Omental fat pad (tissue), 3 donors: ENCODE measurements at regions not wholly inside any gene's neighbourhood (a gene's known extent, or its start where the extent isn't known, plus 50 kb on each side); places are given as distances from the start of the nearest gene placed in this dataset.

Source experiments
- ATAC-seq: fragments of 150-250 bp; one replicate; pipeline ENCODE4 v1.9.1; 2016; ENCODE audit warnings: mild to moderate bottlenecking, moderate library complexity; ENCODE audit not compliant: low FRiP score
- DNase-seq: peaks from one replicate; pipeline ENCODE4 v3.0.0-alpha.2; 2019; ENCODE audit warnings: low spot score
- TF ChIP-seq, protein P1 (sequence below), 3 donors: fragments of 450-650 bp; IDR thresholded peaks; one replicate each; pipeline ENCODE4 v1.5.1; 2016 to 2017; ENCODE audit warnings: antibody characterized with exemption in 3 of 3, mild to moderate bottlenecking in 3 of 3, moderate library complexity in 2 of 3

DNA sequence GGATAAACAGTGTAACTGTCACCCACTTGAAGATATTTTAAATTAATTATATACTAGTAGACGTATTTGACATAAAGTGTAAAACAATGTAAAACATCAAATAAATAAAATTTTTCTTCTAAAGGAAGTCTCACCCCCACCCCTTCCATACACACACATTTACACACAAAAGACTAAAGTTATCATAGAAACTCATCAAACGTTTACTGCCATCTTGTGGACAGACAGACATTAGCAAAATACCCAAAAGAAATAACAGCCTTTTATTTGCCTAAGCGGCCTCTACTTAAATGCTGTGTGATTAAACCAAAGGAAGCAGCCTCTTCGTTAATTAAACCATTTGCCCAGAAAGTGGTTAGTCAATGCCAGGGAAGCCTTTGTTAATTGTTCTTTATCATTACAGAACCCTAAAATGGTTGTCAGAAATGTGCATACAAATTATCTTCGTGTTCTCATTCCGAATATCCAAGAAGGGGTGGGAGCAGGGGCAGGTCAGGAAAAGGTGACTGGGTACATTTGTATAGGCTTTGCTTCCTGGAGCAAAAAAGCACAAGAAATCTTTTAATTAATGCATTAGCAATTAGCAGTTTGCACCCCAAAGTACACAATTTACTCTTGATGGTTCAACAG lies 176.2 kb upstream of the SASH1 start:
- no peak for DNase-seq
- ATAC-seq, result no peak
- TF ChIP-seq, protein P1, sequence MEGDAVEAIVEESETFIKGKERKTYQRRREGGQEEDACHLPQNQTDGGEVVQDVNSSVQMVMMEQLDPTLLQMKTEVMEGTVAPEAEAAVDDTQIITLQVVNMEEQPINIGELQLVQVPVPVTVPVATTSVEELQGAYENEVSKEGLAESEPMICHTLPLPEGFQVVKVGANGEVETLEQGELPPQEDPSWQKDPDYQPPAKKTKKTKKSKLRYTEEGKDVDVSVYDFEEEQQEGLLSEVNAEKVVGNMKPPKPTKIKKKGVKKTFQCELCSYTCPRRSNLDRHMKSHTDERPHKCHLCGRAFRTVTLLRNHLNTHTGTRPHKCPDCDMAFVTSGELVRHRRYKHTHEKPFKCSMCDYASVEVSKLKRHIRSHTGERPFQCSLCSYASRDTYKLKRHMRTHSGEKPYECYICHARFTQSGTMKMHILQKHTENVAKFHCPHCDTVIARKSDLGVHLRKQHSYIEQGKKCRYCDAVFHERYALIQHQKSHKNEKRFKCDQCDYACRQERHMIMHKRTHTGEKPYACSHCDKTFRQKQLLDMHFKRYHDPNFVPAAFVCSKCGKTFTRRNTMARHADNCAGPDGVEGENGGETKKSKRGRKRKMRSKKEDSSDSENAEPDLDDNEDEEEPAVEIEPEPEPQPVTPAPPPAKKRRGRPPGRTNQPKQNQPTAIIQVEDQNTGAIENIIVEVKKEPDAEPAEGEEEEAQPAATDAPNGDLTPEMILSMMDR (IDR thresholded peaks at IDR 0.05), result peak in 1 of 3 donors; percentile 17

DNA sequence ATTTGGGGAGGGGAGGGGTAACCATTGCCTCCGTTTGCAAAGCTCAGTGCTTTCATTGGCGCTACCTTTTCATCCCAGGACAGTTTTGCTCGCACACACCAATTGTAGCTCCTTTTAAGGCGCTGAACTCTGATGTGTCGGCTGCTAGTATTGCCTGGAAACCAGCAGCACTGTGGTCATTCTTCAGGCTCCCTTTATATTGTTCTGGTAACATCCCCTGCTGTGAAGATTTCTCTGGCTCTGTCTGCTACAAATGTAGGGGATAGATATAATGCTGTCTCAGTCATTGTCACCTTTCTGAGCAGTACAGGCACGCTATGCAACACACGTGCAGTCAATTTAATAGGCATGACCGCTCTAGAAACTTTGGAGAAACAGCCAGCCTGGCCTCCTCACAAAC lies 172.9 kb upstream of the SASH1 start:
- TF ChIP-seq, protein P1 (IDR thresholded peaks at IDR 0.05), result no peak
- DNase-seq (no peak), ATAC-seq (no peak)

DNA sequence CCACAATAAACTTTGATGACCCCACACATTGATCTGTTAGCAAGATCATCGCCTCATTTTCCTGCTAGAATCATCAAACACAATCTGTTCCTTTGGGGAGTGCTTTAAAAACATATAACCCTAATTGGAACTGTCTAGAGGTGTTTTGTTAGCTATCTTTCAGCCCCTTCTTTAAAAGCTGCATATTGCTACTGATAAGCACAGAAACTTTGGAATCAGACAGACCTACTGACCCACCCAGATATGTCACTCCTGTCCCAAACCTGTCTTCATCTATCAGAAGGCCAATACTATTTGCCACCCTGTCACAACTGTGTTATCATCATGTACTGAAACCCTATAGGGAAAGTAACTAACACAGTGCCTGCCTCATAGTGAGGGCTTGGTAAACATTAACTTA lies 172.4 kb upstream of the SASH1 start:
- no peak for DNase-seq
- no peak for ATAC-seq
- TF ChIP-seq, protein P1 (IDR thresholded peaks at IDR 0.05), result no peak

DNA sequence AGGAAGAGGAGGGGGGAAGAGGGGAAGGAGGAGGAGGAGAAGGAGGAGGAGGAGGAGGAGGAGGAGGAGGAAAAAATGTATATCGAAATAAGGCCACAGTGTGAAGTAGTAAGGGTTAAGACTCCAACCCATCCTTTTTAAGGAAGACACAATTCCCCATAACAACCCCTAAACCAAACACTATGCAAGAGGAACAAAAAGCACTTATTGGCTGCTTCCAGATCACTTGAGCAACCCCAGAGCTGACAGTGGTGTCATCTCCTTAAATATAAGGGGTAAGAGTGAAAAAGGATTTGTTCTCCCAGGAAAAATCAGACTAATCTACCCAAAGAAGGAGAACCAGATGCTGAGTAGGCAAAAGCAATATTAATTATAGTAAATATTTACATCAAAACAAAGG lies 169.1 kb upstream of the SASH1 start:
- ATAC-seq, result no peak
- TF ChIP-seq, protein P1 (IDR thresholded peaks at IDR 0.05), result no peak

DNA sequence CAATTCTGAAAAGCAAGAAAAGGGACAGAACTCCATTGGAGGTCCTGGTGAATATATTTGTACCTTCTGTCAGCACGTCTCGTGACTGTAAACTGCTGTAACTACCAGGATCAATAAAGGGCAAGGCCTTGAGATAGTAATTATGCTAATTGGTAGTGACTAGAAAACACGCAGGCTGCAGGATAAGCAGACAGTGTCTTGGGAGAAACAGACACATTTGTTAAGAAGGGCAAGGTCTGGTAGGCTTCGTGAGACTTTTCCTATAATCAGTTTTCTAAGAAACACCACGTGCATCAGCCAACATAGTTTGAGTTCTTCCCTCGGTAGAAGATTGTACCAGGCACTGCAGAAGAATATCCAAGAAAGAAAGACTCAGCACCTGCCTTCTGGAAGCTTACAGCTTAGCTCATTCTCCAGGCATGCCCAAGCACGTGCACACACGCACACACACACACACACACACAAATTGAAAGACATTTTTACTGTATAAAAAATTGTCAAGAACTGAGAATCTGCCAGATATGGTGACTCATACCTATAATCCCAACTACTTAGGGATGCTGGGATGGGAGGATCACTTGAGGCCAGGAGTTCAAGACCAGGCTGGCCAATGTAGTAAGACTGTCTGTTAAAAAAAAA lies 167.0 kb upstream of the SASH1 start:
- DNase-seq (no peak), ATAC-seq (no peak)
- TF ChIP-seq, protein P1 (IDR thresholded peaks at IDR 0.05), result no peak

More for the DNA sequence above, 169.1 kb upstream of the SASH1 start:
- DNase-seq, result no peak

DNA sequence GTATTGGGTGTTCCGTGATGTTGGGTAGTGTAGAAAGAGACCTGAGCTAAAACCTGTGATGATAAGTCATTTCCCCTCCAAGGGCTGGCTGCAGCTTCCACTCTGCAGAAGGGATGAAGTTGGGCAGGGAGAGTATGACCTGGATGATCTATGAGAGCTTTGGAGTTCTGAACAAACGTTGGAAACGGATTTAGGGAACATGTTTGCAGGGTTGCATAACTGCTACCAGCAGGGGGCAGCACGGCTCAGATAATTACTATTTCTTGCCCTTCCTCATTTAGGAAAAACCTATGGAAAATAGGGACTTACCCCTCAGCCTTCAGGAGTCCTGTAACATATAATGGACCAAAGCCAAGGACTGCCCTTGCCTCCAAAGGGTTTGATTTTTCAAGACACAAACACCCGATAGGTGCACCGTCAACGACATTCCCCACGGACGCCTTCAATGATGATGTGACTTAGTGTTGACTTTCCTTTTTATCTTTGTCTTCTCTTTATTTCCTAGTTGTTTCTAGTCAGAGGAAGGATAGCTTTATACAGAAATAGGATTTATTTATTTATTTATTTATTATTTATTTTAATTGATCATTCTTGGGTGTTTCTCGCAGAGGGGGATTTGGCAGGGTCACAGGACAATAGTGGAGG lies 164.9 kb upstream of the SASH1 start:
- no peak for ATAC-seq
- TF ChIP-seq, protein P1 (IDR thresholded peaks at IDR 0.05), result peak in 2 of 3 donors; percentile 76 to 84
- peak; percentile 86 for DNase-seq
